CD4-positive, alpha-beta T cell treated with Interferon gamma for 1 hour (primary cell): ENCODE measurements at regions not wholly inside any gene's neighbourhood (a gene's known extent, or its start where the extent isn't known, plus 50 kb on each side); places are given as distances from the start of the nearest gene placed in this dataset.

Source experiments
- DNase-seq: peaks from one replicate; pipeline ENCODE4 v3.0.0-alpha.2; 2020

DNA sequence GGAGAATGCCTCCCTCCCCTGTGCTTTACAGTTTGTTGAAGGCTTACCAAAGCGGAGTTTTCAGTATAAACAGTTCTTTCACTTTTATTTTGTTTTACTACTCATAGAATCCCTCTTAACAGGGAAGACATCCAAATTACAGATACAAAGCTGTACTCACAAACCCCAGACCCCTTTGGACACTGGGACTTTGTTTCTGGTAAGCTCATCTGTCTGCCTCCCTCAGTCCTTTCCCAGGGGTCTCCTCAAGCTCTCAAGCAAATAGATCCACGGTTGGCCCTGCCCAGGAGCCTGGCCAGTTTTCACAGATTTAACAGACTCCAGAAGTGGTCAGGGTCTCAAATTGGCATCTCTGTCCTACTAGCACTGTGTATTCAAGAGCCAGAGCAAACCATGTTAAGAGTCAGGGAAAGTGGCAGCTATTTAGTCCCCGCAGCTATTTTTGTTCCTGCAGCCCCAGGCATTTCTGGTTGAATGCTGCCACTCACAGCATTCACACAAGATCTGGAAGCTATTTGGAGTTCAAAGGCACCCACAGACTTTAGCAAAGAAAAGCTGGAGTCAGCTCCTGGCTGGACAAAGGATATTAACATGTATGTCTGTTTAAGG is 54.2 kb downstream of the TMEM100 start:
- DNase-seq: no peak

DNA sequence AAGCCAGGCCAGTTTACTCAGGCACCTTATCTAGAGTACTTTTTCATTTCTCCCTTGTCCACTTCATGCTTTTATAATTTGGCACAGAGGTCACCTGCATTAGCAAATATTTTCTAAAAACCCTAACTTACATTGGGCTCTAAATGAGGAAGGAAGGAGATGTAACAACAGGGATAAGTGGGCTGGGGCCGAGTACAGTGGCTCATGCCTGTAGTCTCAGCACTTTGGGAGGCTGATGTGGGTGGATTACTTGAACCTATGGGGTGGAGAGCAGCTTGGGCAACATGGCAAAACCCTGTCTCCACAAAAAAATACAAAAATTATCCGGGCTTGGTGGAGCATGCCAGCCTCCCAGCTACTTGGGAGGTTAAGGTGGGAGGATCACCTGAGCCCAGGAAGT is 55.9 kb downstream of the TMEM100 start:
- no peak for DNase-seq

DNA sequence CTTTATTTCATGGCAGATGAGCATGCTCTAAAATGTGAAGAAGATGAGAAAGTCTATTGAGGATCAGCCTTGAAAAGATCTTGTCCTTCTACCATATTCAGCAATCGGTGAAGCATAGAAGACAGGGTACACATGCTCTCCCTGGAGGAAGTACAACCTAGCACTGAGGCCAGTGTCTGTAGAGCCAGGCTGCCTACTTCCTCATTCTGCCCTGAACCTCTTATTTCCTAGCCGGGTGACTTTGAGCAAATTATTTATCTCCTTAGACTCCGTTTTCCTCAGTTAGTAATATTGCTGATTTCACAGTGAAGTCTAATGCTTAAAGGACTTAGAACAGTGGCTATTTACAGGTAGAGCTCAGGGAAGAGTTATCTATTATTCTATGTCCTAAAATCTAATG is 58.4 kb downstream of the TMEM100 start:
- peak; percentile 36 for DNase-seq

DNA sequence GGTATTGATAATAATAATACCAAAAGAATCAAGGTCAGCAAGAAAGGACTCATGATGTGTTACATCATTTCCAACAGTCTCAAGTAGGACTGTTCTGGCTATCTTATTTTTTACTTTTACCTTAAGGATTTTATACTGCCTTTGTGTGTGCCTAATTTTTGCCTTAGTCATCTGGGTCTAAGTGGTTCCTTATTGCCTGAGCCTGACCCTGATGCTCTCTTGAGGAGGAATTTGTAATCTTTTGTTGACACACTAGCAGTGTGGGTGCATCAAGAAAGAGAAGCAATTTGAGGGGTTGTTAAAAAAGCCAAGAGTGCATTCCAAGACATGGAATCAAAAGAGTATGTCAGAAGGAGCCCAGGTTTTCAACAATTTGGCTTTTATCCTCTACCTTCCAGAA is 59.3 kb downstream of the TMEM100 start:
- no peak for DNase-seq

DNA sequence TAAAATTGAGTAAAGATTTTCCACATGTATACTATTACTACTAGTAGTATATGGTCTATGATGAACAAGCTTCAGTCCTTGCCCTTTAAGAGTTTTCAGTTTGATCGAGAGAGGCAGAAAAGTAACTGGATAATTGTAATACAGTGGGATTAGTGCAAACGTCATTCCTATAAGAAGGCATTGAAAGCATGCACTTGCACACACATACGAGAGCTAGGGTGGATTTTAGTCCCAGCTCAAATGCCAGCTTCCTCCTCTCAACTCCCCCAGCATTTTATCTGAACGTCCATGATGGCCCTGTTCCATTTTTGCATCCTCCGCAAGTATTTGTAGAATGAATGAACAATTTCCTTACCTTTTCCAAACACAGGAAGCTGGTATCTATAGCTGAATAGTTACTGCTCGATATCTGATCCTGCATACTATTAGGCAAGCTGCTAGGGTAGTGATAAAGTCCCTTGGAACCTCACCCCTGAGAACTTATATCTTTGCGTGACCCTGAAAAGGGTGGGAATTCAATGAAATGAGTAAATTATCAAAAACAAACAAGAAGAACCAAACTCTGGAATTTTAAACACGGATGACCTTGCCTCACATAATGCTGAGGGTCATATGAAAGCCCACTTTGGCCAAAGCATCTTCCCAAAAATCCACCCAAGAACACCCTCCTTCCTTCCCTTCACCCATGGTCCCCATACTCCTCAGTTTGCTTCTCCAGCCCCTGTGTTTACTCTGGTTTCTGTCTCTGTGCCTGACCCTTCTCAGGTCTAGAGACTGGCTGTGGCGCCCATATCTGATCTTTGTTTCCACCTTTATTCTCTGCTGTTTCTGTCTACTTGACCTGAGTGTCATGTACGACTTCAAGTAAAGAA is 60.5 kb downstream of the TMEM100 start:
- DNase-seq: no peak

DNA sequence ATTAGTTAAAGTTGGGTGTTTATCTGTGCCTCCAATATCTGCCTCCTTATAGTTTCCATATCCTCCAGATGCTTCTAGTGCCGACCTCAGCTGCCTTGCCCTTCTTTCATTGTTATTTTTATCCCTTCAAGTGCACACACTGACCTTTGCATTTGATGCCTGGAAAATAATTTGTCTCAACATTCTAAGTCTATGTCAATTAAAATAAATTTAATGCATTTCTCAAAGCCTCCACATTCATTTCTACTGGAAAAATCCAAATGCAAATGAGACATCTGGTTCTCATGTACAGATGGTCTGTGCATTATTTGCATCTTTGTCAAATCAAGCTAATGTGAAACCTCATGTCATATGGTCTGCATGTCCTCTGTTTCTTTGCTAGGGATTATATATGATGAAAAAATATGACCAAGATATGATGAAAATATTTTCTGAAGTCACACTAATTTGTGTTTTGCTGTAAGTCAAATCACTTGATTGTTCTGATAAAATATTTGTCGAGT is 61.4 kb downstream of the TMEM100 start:
- DNase-seq: no peak

DNA sequence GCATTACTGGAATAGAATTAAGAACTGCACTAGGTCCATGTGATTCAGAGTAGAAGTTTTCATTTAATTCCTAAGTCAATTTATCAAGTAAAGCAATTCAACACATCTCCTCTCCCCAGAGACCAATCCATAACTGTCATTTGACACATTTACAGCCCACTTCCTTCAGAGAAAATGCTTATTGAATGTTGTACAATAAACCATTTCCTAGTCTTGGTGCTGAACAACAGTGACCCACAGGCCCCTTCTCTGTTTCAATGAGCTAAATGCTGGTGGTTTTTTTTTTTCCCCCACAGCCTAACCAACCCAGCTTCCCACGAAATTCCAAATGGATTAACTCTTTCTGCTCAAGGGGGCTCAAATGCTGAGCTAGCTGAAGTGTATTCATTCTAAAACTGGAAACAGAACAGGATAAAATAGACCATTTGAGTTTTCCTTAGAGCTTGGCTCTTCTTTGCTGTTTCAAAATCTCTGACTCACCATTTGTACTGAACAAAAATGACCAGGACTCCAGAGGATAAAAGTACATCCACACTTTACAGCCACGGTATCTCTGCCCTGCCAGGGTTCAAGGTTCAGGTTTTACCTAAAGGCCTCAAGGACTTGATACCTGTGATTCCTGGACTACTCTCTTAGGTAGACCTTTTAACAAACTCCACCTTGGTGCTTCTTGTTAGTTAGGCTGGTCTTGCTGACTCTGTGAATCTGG is 62.3 kb downstream of the TMEM100 start:
- no peak for DNase-seq

DNA sequence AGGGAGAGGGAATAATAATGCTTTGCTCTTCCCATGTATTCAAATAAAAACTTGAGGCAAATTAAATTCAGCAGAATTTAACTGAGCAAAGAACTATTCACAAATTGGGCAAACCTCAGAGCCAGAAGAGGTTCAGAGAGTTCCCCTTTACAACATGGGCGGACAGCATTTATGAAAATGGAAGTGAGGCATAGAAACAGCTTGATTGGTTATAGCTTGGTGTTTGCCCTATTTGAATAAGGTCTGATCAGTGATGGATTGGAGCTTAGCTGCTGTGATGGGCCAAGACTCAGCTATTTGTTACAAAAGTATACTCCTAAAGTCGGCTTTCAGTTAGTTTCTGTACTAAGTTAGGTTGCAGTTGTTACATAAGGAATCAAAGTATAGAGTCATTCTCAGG is 63.0 kb downstream of the TMEM100 start:
- no peak for DNase-seq

DNA sequence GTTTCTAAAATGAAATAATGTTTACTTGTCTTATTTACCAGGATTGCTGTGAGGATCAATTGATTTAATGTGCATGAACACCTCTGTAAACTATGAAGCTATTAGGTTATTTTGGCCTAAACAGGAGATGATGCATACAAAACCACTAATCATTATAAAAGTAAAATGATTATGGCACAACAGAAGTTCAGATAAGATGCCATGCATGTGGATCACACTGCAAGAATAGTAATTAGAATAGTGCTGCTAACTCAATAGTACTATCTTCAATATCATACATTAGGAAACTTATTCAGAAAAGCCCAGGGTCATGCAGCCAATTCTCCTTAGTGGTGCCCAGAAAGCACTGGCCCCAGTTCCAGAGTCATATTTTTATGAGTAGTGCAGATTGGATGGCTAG is 66.9 kb downstream of the TMEM100 start:
- DNase-seq: no peak

DNA sequence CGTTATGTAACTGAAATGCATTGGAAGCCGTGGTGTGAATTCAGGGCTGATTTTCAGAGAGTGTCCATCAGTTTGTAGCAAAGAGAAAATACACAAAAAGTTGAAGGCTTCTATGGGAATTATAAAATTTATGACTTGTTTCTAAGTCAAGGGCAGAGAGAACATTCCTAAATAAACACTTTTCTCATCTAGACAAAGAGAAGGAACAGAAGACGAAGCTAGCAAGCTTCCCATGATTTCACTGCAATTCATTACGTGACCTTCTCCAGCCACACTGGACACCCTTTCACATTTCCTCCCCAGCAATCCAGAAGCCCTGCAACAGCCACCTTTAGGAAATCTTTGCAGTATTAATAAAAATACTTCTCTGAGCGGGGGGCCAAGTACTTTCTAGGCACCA is 67.8 kb downstream of the TMEM100 start:
- no peak for DNase-seq

DNA sequence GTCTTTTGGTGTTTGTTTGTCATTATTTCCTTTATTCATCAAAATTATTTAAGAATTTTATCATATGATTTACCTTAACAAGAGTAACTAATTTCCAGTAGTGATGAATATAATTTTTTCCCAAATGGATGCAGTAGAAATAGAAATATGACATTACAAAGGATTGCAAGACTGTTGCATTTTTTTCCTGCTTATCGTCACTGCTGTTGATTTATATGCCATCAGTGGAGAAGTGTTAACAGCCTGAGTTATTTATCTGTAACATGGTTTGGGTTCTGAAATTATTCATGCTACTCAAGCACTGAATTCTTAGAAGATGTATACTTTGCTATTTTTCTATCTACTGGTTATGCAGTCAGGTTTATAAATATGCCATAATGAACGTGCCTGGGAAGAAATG is 68.6 kb downstream of the TMEM100 start:
- no peak for DNase-seq

DNA sequence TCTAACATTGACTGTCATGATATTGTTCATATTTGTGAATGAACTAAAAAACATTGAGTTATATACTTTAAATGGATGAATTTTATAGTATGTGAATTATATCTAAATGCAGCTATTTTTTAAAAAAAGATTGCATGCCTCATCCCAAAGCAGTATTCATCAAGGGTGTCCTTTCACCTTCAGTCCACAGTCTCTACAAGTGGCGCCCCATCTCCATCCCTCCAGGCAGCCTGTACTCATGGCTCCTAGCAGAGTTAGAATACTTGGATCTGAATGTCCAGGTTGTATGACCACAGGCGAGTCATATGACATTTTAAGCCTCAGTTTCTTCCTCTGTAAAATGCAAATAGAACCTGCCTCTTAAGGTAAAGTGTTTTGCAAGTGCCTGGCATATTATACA is 69.8 kb downstream of the TMEM100 start:
- no peak for DNase-seq

DNA sequence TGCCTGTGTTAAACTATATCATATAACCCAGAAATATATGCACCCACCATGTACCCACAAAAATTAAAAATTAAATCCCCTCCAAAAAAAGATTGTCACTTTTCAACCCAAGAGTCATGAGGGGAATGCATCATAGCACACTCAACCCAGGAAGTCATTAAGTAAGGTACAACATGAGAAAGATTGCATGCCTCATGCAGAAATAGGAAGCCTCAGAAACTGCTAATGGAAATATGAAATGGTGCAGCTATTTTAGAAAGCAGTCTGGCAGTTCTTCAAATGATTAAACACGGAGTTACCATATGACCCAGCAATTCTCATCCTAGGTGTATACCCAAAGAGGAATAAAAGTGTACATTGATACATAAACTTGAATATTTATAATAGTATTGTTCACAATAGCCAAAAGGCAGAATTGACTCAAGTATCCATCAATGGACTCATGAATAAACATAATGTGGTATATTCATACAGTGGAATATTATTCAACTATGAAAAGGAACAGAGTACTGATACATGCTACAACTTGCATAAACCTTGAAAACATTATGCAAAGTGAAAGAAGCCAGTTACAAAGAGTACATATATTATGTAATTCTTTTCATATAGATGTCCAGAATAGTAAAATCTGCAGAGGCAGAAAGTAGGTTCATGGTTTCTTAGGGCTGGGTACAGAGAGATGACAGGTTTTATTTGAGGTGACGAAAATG is 70.4 kb downstream of the TMEM100 start:
- no peak for DNase-seq

DNA sequence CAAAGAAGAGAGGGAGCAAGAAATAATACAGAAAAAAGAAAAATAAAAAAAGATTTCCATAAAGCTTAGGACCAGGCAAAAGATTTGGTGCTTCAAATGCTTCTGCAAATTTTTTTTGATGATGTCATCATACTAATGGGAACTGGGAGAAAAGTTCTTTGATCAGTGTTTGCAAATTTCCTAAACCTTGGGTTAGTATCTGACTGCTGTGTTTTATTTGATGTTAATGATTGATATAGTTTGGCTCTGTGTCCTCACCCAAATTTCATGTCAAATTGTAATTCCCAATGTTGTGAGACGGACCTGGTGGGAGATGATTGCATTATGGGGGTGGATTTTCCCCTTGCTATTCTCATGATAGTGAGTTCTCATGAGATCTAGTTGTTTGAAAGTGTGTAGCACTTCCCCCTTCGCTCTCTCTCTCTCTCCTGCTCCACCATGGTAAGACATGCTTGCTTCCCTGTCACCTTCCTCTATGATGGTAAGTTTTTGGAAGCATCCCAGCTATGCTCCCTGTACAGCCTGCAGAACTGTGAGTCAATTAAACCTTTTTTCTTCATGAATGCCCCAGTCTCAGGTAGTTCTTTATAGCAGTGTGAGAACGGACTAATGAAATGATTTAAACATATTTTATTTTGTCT is 72.6 kb downstream of the TMEM100 start:
- DNase-seq: no peak

DNA sequence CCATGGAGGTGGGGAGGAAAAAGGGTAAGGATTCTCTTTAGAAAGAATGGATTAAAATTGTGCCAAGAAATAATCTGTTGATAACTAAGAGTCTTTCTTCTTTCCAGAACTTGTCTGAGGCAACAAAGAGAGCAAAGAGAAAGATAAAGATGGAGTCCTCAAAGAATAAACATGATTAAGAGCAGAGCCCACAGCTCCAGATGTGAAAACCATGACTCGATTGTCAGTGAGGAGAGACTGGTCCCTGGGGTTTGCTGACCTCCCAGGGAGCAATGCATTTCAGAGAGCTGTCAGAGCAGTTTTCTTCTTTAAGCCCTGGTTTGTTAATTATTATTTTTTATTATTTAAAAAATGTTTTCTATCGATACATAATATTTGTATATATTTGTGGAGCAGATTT is 74.6 kb downstream of the TMEM100 start:
- no peak for DNase-seq

DNA sequence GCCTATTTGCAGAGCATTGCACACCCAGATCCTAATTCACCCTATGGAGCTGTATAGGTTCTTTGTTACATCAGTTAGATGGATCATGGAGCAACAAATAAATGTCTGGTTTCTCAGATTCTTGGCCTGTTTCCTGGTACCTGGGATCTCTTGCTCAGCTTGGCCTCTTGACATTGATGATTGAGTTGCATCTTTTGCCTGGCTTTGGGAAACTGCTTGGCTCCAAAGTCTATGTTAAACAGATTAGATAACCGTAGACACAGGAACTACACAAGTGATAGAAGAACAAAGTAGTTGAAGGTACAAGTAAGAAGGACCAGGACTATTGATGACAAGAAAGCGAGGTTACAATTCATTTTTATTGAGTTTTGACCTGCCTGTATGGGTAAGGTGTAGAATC is 77.3 kb downstream of the TMEM100 start:
- DNase-seq: no peak

DNA sequence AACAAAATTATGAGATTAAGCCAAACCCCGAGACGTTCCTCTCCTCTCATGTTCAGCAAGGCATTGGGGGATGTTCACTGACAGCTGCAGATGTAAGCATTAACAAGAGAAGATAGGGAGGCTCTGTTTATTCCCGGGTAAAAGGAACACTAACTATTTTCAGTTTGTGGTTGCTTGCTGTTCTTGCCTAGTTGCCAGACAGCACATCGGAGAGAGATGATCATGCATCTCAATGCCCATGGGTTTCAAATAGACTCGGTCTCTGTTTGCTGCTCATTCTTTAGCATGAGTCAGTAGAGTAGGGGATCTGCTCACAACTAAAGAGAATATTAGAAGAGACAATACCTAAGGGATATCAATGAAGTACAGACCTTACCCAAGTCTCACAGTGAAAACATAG is 78.3 kb downstream of the TMEM100 start:
- DNase-seq: no peak

DNA sequence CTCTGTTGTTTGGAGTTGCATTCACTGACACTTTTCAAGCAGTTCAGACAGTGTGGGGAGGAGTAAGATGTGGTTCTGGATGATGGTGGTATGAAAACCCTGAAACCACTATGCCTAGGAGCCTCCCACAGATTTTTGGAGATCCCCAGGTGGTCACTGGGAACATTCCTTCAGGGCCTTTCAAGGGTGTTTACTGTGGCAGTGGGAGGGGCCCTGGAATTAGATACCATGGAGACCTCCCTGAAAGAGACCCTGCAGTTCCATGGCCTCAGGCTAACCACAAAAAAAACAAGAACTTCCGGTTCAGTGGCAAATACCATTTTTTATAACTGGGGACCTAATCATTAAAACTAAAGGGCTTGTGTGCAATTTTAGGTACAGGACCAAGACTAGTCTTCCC is 79.9 kb downstream of the TMEM100 start:
- DNase-seq: no peak

DNA sequence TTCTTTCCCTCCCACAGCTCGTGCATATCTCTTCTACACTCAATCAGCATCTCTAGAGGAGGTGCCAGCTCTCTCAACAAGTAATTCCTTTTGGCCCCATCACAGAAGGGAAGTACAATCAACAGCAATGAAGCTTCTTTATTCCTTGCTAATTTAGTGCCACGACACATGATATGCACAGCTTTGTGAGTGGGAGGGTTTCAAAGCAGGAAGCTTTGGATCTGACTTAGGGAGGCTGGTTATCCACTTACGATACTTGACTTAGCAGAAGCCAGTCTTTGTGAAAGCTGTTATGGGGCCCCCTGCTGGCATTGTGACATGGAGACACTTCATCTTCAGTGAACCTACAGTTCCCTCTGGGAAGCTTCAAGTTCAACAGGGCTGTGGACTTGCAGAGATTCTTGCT is 81.0 kb downstream of the TMEM100 start:
- DNase-seq: peak; percentile 19

DNA sequence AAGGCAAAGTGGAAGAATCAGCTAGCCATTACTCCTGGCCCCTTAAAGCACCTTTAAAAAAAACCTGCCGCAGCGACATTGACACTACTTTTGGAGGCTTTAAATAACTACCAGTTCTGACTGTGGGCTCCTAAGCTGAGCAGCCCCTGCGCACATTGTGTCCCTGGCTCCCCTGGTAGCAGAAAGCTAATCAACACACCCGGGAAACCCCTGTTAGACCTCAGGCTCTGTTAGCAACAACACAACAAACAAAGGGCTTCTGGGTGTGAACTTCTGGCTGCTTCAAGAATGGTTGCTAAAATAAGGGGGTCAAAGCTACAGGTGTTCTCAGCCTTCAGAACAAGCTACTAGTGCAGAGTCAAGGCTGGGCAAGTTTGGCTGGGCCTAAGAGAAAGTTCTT is 83.6 kb downstream of the TMEM100 start:
- DNase-seq: no peak

DNA sequence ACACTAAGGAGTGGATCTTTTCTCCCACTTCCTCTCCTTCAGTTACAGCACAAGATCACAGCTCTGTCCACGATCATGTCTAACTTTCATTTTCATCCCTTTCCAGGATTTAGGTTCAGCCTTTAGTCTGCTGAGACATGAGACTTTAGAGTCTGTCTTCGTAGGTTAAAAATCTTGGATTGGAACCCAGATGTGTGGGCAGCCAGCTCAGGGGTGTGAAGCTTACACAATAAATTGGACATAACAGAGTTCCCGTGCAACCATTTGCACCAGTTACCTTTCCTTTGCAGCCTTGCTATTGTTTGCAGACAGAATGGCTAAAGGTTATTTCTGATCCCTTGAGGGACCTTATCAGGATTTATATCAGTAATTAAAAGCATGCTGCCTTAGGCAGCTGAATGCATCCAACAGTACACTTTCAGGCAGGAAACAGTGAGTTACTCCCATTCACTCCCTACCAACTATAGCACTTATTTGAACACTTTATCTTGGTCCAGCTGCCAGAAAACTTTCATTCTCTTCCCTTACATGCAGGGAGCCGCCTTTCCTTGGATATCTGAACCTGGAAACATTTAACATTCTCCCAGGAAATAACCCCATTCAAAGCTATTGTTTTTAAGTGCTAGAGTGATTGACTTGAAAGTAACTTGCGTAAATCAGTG is 87.3 kb downstream of the TMEM100 start:
- no peak for DNase-seq

DNA sequence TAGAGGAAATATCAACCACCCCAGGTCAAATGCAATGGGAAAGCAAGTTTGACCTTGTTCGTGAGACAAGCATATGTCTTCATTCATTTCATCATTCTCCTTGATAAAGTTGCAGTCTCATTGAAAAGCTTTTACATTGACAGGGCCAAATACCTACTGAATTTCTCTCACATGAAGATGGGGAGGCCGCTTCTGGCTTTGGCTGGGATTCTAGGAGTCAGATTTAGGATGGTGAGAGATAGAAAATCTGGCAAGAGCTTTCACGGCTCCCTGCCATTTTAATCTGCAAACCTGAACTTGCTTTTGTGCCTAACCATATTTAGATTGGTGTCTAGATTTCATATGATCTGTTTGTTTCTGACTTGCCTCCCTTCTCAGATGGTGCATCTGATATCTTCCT is 88.0 kb downstream of the TMEM100 start:
- no peak for DNase-seq
